ENCODE measurements at regions not wholly inside any gene's neighbourhood (a gene's known extent, or its start where the extent isn't known, plus 50 kb on each side); places are given as distances from the start of the nearest gene placed in this dataset.

DNA sequence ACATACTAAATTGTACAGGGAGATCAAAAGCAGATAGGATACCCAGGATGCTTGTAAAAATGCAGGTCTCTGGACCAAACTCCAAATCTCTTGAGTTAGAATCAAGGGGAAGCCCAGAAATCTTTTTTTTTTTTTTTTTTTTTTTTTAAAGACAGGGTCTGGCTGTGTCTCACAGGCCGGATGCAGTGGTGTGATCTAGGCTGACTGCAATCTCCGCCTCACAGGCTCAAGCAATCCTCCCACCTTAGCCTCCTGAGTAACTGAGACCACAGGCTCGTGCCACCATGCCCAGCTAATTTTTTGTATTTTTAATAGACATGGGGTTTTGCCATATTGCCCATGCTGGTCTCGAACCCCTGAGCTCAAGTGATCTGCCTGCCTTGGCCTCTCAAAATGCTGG lies 373.5 kb downstream of the SHQ1 start (continued):
- TF ChIP-seq, protein P1, sequence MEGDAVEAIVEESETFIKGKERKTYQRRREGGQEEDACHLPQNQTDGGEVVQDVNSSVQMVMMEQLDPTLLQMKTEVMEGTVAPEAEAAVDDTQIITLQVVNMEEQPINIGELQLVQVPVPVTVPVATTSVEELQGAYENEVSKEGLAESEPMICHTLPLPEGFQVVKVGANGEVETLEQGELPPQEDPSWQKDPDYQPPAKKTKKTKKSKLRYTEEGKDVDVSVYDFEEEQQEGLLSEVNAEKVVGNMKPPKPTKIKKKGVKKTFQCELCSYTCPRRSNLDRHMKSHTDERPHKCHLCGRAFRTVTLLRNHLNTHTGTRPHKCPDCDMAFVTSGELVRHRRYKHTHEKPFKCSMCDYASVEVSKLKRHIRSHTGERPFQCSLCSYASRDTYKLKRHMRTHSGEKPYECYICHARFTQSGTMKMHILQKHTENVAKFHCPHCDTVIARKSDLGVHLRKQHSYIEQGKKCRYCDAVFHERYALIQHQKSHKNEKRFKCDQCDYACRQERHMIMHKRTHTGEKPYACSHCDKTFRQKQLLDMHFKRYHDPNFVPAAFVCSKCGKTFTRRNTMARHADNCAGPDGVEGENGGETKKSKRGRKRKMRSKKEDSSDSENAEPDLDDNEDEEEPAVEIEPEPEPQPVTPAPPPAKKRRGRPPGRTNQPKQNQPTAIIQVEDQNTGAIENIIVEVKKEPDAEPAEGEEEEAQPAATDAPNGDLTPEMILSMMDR (IDR thresholded peaks at IDR 0.05), result no peak

DNA sequence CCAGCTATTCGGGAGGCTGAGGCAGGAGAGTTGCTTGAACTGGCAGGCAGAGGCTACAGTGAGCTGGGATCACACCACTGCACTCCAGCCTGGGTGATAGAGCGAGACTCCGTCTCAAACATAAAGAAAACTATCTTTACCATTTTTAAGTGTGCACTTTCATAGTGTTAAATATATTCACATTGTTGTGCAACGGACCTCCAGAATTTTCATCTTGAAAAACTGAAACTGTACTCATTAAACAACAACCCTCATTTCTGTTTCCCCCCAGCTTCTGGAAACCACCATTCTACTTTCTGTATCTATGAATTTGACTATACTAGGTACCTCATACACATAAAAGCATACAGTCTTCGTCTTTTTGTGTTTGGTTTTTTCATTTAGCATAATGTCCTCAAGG lies 375.1 kb downstream of the SHQ1 start:
- no peak overlapping the region for H3K4me3 ChIP-seq (ENCODE audit: low read depth in 2 of 2, low read length in 1 of 2)
- H3K9ac ChIP-seq, result no peak overlapping the region
- POLR2A ChIA-PET, result no interaction called here
- CTCF ChIA-PET, result no interaction called here
- 0 out of 2 replicates have a peak, but pooled peaks cover 5% of the 10 kb centered on the region for H3K27me3 ChIP-seq (ENCODE audit: insufficient read depth)
- H3K79me2 ChIP-seq (ENCODE audit: insufficient read depth), result no peaks in the 10 kb centered on the region
- DNase-seq, result no peak
- H3K9me2 ChIP-seq, result no peaks in the 10 kb centered on the region
- no peak overlapping the region for H2AFZ ChIP-seq (ENCODE audit: low read depth)
- H3K27ac ChIP-seq (ENCODE audit: low read depth in 2 of 2, low read length in 1 of 2), result no peak overlapping the region
- H3K9me3 ChIP-seq, result no peaks in the 10 kb centered on the region
- no peaks in the 10 kb centered on the region for H3F3A ChIP-seq (replicated peaks; ENCODE audit: insufficient read depth)
- no peaks in the 10 kb centered on the region; a peak in 1 of 4 replicates for H3K4me1 ChIP-seq (ENCODE audit: control insufficient read depth in 1 of 2, insufficient read depth in 2 of 2, low read depth in 1 of 2, low read length in 1 of 2)
- no peak for TF ChIP-seq JUND (IDR thresholded peaks at IDR 0.05)
- no peak for TF ChIP-seq EZH2phosphoT487 (IDR thresholded peaks at IDR 0.05; ENCODE audit: borderline replicate concordance, low read depth)
- TF ChIP-seq TEAD4 (IDR thresholded peaks at IDR 0.05; ENCODE audit: borderline replicate concordance, insufficient read depth), result no peak
- no peak for TF ChIP-seq RFX5 (IDR thresholded peaks at IDR 0.05; ENCODE audit: low read length)
- TF ChIP-seq, protein P2, sequence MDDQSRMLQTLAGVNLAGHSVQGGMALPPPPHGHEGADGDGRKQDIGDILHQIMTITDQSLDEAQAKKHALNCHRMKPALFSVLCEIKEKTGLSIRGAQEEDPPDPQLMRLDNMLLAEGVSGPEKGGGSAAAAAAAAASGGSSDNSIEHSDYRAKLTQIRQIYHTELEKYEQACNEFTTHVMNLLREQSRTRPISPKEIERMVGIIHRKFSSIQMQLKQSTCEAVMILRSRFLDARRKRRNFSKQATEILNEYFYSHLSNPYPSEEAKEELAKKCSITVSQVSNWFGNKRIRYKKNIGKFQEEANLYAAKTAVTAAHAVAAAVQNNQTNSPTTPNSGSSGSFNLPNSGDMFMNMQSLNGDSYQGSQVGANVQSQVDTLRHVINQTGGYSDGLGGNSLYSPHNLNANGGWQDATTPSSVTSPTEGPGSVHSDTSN (IDR thresholded peaks at IDR 0.05), result no peak
- TF ChIP-seq SIN3A (IDR thresholded peaks at IDR 0.05; ENCODE audit: borderline replicate concordance, low read depth, low read length), result no peak
- no peak for TF ChIP-seq RAD21 (IDR thresholded peaks at IDR 0.05; ENCODE audit: low read length)
- TF ChIP-seq FOXJ3 (CRISPR knock-in tag; IDR thresholded peaks at IDR 0.05), result no peak
- no peak for TF ChIP-seq MEF2A (IDR thresholded peaks at IDR 0.05; ENCODE audit: borderline replicate concordance, low read depth)
- TF ChIP-seq RCOR1 (IDR thresholded peaks at IDR 0.05; ENCODE audit: low read length), result no peak
- TF ChIP-seq, protein P3, sequence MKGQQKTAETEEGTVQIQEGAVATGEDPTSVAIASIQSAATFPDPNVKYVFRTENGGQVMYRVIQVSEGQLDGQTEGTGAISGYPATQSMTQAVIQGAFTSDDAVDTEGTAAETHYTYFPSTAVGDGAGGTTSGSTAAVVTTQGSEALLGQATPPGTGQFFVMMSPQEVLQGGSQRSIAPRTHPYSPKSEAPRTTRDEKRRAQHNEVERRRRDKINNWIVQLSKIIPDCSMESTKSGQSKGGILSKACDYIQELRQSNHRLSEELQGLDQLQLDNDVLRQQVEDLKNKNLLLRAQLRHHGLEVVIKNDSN (IDR thresholded peaks at IDR 0.05; ENCODE audit: borderline replicate concordance, low read depth), result no peak
- TF ChIP-seq EP300 (IDR thresholded peaks at IDR 0.05; ENCODE audit: borderline replicate concordance in 1 of 2, low read depth in 1 of 2, low read length in 1 of 2), result no peak
- no peak for TF ChIP-seq NRF1 (IDR thresholded peaks at IDR 0.05; ENCODE audit: low read depth, low read length)
- WGBS (ENCODE audit: low lambda C conversion rate), result 49% methylated on average over 5 of the region's 5 CpGs
- H3K36me3 ChIP-seq (replicated peaks in 1 of 2; ENCODE audit: control insufficient read depth in 1 of 2, insufficient read depth in 2 of 2, low read length in 1 of 2), result no peaks in the 10 kb centered on the region
- H4K20me1 ChIP-seq (ENCODE audit: insufficient read depth), result no peaks in the 10 kb centered on the region
- no peak overlapping the region for H3K4me2 ChIP-seq
